ENCODE measurements at regions not wholly inside any gene's neighbourhood (a gene's known extent, or its start where the extent isn't known, plus 50 kb on each side); places are given as distances from the start of the nearest gene placed in this dataset.
"Not testable (repeated sequence)": the region's sequence is repeated elsewhere in the genome, so short reads cannot be mapped to it uniquely, and the experiment has no call there.

DNA sequence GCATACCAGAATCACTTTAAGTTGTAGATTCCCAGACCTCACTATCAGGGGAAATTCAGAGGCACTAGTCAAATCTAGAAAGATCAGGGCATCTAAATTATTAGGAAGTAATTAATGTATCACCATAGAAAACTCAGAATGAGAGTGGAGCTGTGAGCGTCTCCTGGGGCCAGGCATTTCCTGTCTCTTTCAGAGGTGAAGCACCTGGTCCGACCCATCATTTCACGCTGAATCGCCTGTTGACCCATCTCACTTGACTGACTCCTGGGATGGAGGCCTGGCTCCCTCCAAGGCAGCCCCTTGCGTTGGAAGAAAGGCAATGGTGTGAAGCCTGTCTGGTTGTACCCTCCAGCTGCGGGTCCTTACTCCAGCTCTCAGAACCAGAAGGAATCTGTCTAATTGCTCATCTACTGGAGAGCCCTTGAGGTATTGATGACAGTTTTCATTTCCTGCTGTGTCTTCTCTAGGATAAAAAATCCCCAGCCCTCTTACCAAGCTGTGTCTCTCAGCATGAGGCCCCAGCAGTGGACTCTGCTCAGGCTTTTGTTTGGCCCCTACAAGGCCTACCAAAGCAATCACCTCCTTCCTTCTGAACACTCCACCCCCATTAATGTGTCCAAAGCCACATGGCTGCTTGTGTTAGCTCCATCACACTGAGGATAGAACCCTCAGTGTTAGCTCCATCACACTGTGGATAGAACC, 93.2 kb upstream of the SYT13 start:
- DNase-seq, result no peak

DNA sequence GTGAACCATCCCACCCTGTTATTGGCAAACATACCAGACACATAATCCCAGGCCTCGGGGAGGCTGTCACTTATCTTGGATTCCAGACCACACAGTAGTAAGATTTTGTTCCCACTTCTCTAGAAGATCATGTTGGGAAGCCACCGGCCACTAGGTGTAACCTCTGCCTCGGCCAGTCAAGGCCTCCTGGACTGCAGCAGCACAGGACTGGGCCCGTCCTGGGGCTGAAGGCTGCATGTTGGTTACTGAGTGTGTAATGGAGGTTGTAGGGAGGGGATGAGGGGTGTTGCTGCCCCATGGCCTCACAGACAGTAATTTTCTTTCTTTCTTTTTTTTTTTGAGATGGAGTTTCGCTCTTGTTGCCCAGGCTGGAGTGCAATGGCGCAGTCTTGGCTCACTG, 92.4 kb upstream of the SYT13 start:
- no peak for DNase-seq

GRCh38 chr11:45374653-45375059, 88.5 kb upstream of the SYT13 start:
- DNase-seq, result no peak

DNA sequence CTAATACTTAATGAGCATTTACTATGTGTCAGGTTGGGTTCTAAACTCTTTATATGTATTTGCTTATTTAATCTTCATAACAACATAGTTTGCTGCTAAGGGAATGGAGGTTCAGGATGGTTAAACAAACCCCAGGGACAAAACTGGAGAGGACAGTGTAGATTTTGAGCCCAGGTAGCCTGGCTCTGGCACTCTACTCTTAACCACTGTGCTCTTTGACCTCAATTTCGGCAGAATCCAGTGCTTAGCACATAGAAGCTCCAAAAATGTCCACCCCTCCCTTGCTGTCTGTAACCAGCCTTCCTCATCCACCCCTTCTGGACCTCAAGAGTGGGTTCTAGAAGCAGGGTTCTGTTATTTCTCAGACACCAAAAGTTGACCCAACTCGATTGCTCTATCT, 88.0 kb upstream of the SYT13 start:
- DNase-seq, result no peak

GRCh38 chr11:45373506-45374035, 87.4 kb upstream of the SYT13 start:
- DNase-seq, result no peak

DNA sequence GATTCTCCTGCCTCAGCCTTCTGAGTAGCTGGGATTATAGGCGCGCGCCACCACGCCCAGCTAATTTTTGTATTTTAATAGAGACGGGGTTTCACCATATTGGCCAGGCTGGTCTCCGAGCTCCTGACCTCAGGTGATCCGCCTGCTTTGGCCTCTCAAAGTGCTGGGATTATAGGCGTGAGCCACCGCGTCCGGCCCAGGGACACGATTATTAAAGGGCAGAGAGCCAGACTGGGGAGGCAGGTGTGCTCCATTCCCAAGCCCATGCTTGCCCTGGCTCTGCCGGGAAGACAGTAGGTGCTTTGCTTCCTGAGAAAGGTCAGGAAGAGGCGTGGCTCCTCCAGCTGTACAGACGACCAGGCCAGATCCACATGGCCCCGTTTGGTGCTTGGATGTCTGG, 86.3 kb upstream of the SYT13 start:
- not testable (repeated sequence) for DNase-seq

- DNase-seq, result peak; percentile 81
Measured at GRCh38 chr11:45371251-45372115, 85.3 kb upstream of the SYT13 start.

- DNase-seq, result no peak
Measured at GRCh38 chr11:45369313-45369712, 83.2 kb upstream of the SYT13 start.

- no peak for DNase-seq
Measured at GRCh38 chr11:45368697-45369096, 82.6 kb upstream of the SYT13 start.

DNA sequence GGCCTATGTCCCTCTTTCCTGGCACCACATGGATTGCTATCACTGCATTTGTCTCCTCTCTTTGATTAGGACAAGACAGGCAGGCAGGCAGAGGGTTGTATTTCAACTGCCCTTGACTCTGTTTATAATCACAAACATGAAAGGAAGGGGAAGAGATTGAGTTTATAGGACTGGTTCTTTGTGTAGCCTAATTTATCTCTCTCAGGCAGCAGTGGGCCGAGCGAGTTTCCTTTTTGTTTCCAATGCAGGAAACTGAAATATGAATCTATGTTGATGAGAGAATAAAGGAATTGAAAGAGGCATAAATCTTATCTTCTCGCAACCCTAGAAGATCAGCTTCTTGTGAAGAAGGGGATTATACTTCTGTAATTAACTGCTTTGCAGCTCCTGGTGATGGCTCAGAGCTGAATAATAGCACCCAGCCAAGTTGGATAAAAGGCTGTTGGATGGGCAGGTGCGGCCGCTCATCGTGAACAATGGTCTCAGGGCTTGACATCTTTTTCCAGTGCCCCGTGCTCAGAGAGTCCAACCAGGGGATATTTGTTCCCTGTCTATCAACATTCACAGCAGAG, 80.6 kb upstream of the SYT13 start:
- no peak for DNase-seq

DNA sequence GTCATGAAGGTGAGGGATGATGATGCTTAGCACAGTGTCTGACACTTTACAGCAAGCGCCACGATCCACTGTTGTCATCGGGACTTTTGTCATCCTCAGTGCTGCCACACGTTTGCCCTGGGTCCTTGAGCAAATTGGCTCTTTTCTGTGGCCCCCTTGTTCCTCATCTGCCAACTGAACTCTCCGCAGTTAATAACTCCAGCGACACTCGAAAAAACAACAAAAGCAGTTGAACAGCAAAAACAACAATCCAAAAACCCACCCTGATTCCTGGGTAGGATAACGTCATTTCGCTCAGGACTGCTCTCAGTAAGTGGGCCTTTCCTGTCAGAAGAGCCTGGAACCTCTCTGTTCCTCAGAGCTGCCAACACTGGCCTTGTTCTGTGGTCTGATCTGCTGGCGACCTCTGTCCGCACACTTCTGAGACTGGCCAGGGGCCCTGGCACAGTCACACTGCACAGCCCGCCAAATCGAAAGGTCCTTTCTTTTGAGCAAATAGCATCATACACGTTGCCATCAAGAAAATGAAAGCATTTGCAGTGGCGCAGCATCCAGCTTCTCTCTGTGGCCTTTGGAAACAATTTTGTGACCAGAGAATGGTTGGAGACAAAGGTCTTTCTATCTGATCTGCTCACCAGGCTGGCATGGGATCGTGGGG, 79.9 kb upstream of the SYT13 start:
- DNase-seq, result no peak

DNA sequence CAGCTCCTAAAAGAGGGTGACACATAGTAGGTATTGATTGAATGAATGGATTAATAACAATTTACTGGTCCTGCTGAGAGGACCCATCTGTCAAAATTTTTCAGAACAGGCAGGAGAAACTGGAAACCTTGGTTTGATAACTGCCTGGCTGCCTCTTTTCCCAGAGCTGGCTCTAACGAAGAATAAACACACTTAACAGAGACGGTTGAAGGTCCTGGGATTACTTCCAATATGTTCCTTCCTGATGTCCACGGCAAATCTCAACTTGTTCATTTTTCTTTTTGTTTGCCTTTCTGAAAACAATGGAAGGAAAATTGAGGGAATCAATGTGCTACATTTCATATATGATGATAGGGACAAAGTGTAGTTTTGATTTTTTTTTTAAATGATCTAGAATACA, 76.5 kb upstream of the SYT13 start:
- DNase-seq, result no peak

DNA sequence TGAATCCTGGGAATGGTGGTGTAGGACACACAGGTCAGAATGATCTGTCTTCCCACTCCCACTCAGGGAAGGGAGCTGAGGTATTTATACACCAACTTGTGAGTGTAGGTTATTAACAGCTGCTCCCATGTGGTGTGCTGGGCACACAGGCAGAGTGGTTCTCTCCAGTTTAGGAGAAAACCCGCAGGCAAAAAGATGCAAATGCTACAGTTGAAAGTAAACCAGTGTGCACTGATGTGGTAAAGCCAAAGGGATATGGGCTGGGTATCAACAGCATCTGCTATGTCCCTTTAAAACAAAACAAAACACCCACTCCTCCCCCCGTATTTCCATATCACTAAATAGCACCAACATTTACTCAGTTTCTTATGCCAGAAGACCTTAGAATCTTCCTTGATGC, 75.4 kb upstream of the SYT13 start:
- no peak for DNase-seq

- DNase-seq, result no peak
Measured at GRCh38 chr11:45355706-45356041, 69.5 kb upstream of the SYT13 start.

- DNase-seq, result no peak
Measured at GRCh38 chr11:45354976-45355705, 69.0 kb upstream of the SYT13 start.

- no peak for DNase-seq
Measured at GRCh38 chr11:45348729-45349128, 62.6 kb upstream of the SYT13 start.

- no peak for DNase-seq
Measured at GRCh38 chr11:45347348-45348082, 61.4 kb upstream of the SYT13 start.

- DNase-seq, result no peak
Measured at GRCh38 chr11:45345491-45345890, 59.4 kb upstream of the SYT13 start.

GRCh38 chr11:45344028-45344427, 57.9 kb upstream of the SYT13 start:
- DNase-seq, result no peak

- DNase-seq, result no peak
Measured at GRCh38 chr11:45343444-45343843, 57.3 kb upstream of the SYT13 start.

DNA sequence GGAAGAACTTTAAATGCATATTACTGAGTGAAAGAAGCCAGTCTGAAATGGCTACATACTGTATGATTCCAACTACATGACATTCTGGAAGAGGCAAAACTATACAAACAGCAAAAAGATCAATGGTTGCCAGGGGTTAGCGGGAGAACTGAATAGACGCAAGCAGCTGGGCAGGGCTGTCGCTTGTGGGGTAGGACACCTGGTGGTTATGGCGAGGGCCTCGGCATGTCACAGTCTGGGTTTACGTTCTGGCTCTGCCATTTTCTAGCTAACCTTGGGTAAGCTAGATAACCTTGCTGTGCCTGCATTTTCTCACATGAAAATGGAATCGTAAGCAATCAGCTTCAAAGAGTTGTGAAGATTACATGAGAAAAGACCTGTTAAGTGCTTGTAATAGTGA, 55.2 kb upstream of the SYT13 start:
- no peak for DNase-seq

Measured in NCI-H1048 (cell line).